ENCODE measurements at regions not wholly inside any gene's neighbourhood (a gene's known extent, or its start where the extent isn't known, plus 50 kb on each side); places are given as distances from the start of the nearest gene placed in this dataset.

- TF ChIP-seq MAX (IDR thresholded peaks at IDR 0.05) = no peak
- TF ChIP-seq POLR2AphosphoS5 (IDR thresholded peaks at IDR 0.05; ENCODE audit: low read depth, low read length) = no peak
- TF ChIP-seq CTCF (IDR thresholded peaks at IDR 0.05 in 2 of 3, conservative IDR thresholded peaks at IDR 0.05 in 1 of 3; ENCODE audit: borderline replicate concordance in 1 of 3, insufficient read depth in 1 of 3, low read depth in 2 of 3, low read length in 2 of 3) = no peak
- TF ChIP-seq POLR2A (IDR thresholded peaks at IDR 0.05; ENCODE audit: borderline replicate concordance, extremely low read depth, insufficient read depth, insufficient read length) = no peak
- TF ChIP-seq YY1 (IDR thresholded peaks at IDR 0.05; ENCODE audit: extremely low read depth, insufficient replicate concordance, low read depth, low read length) = no peak
- no peak for TF ChIP-seq JUND (IDR thresholded peaks at IDR 0.05)
- no peak for TF ChIP-seq ATF3 (IDR thresholded peaks at IDR 0.05)
- TF ChIP-seq ZNF274 (IDR thresholded peaks at IDR 0.05; ENCODE audit: low read depth, low read length) = no peak
- no peak for TF ChIP-seq EZH2 (IDR thresholded peaks at IDR 0.05)
These were observed 178.6 kb upstream of the SMAD3 start for GRCh38 chr15:66886686-66887273.
